SU-DHL-6 (cell line): ENCODE measurements at regions not wholly inside any gene's neighbourhood (a gene's known extent, or its start where the extent isn't known, plus 50 kb on each side); places are given as distances from the start of the nearest gene placed in this dataset.

Experiments used
- H2AFZ ChIP-seq: fragments of 200-600 bp; sonication (generic); 2 replicates; pipeline ENCODE4 v1.6.1; 2014; ENCODE audit warnings: low read depth, mild to moderate bottlenecking, moderate library complexity, mixed read lengths, antibody characterized with exemption, low read length; ENCODE audit not compliant: severe bottlenecking
- H3F3A ChIP-seq: fragments of 200-600 bp; shearing (Covaris generic); 2 replicates; pipeline ENCODE4 v1.6.0; 2016; ENCODE audit warnings: antibody characterized with exemption, mild to moderate bottlenecking; ENCODE audit not compliant: insufficient read depth
- H3K27ac ChIP-seq: fragments of 200-600 bp; sonication (generic); 2 replicates; pipeline ENCODE4 v1.5.1; 2016; ENCODE audit warnings: low read depth, mild to moderate bottlenecking, low read length, moderate library complexity, mixed read lengths
- H3K27me3 ChIP-seq: fragments of 200-600 bp; sonication (generic), shearing (Covaris generic); 2 replicates; pipeline ENCODE4 v1.6.0; 2014; ENCODE audit warnings: mild to moderate bottlenecking, low read length
- H3K36me3 ChIP-seq: fragments of 200-600 bp; sonication (generic); 2 replicates; pipeline ENCODE4 v1.6.1; 2014; ENCODE audit warnings: mild to moderate bottlenecking, low read length, mixed read lengths
- H3K4me2 ChIP-seq: fragments of 300-600, 200-600 bp; shearing (Covaris generic), sonication (generic); 2 replicates; pipeline ENCODE4 v1.6.0; 2014; ENCODE audit warnings: low read length, low read depth, mild to moderate bottlenecking; ENCODE audit not compliant: poor library complexity, severe bottlenecking
- H3K4me3 ChIP-seq: fragments of 200-600 bp; sonication (generic); 2 replicates; pipeline ENCODE4 v1.5.1; 2014; ENCODE audit warnings: antibody characterized with exemption, low read length, mild to moderate bottlenecking, mixed read lengths; ENCODE audit not compliant: insufficient read depth, poor library complexity, severe bottlenecking
- H3K79me2 ChIP-seq: fragments of 200-600 bp; sonication (generic); 2 replicates; pipeline ENCODE4 v1.6.1; 2014; ENCODE audit warnings: mild to moderate bottlenecking, low read length, moderate library complexity; ENCODE audit not compliant: insufficient read depth
- H3K9ac ChIP-seq: fragments of 200-600 bp; sonication (generic); 2 replicates; pipeline ENCODE4 v1.7.0; 2014; ENCODE audit warnings: mild to moderate bottlenecking, low read length
- H3K9me2 ChIP-seq: fragments of 200-600 bp; sonication (generic); replicated peaks from 2 replicates; pipeline ENCODE4 v1.6.1; 2014; ENCODE audit warnings: low read length; ENCODE audit not compliant: insufficient read depth
- H3K9me3 ChIP-seq: fragments of 200-600 bp; sonication (generic); 2 replicates; pipeline ENCODE4 v1.6.1; 2014; ENCODE audit warnings: low read length, mixed read lengths; ENCODE audit not compliant: insufficient read depth
- H4K20me1 ChIP-seq: fragments of 200-600 bp; sonication (generic); 2 replicates; pipeline ENCODE4 v1.6.1; 2014; ENCODE audit warnings: low read depth, mild to moderate bottlenecking, antibody characterized with exemption, low read length, moderate library complexity, mixed read lengths
- CTCF ChIP-seq: fragments of 200-600 bp; sonication (generic); IDR thresholded peaks from one replicate; pipeline ENCODE4 v1.5.1; 2017; ENCODE audit warnings: antibody characterized with exemption, mild to moderate bottlenecking, low read length, moderate library complexity; ENCODE audit not compliant: insufficient read depth, poor library complexity, severe bottlenecking
- EZH2phosphoT487 ChIP-seq: fragments of 200-600 bp; sonication (generic), shearing (Covaris generic); conservative IDR thresholded peaks from 2 replicates; pipeline ENCODE4 v1.6.1; 2018; ENCODE audit warnings: mild to moderate bottlenecking, antibody characterized with exemption, low read length, moderate library complexity, mixed read lengths

GRCh38 chr5:130714200-130714599 is 450.9 kb downstream of the HINT1 start:
- no peaks in the 10 kb centered on the region for H3K27me3 ChIP-seq
- no peak overlapping the region for H3K4me2 ChIP-seq
- no peaks in the 10 kb centered on the region for H3K9me3 ChIP-seq
- no peak overlapping the region for H2AFZ ChIP-seq
- no peak overlapping the region for H3K4me3 ChIP-seq
- H3K9me2 ChIP-seq: no peaks in the 10 kb centered on the region
- TF ChIP-seq EZH2phosphoT487 (no peak), CTCF (no peak)
- H3K79me2 ChIP-seq: no peaks in the 10 kb centered on the region
- H4K20me1 ChIP-seq: no peaks in the 10 kb centered on the region
- no peak overlapping the region for H3K27ac ChIP-seq
- H3F3A ChIP-seq: no peaks in the 10 kb centered on the region
- H3K36me3 ChIP-seq: no peaks in the 10 kb centered on the region
- H3K9ac ChIP-seq: no peak overlapping the region

GRCh38 chr5:130712324-130712723 is 452.7 kb downstream of the HINT1 start:
- Histone ChIP-seq H3K4me2 (no peak overlapping the region), H2AFZ (no peak overlapping the region), H3K4me3 (no peak overlapping the region), H3K9ac (no peak overlapping the region), H3K27ac (no peak overlapping the region), H3K36me3 (no peaks in the 10 kb centered on the region), H3K79me2 (no peaks in the 10 kb centered on the region), H3K9me2 (no peaks in the 10 kb centered on the region), H3F3A (no peaks in the 10 kb centered on the region), H3K27me3 (no peaks in the 10 kb centered on the region), H4K20me1 (no peaks in the 10 kb centered on the region), H3K9me3 (no peaks in the 10 kb centered on the region)
- TF ChIP-seq EZH2phosphoT487 (no peak), CTCF (no peak)

- H3K4me2 ChIP-seq: no peak overlapping the region
- no peaks in the 10 kb centered on the region for H3K36me3 ChIP-seq
- no peaks in the 10 kb centered on the region for H3K27me3 ChIP-seq
- TF ChIP-seq EZH2phosphoT487: no peak
- TF ChIP-seq CTCF: no peak
- no peak overlapping the region for H3K9ac ChIP-seq
- H2AFZ ChIP-seq: no peak overlapping the region
- H3K79me2 ChIP-seq: no peaks in the 10 kb centered on the region
- no peaks in the 10 kb centered on the region for H3K9me3 ChIP-seq
- H3K9me2 ChIP-seq: no peaks in the 10 kb centered on the region
- H4K20me1 ChIP-seq: no peaks in the 10 kb centered on the region
- H3K4me3 ChIP-seq: no peak overlapping the region
- no peak overlapping the region for H3K27ac ChIP-seq
- no peaks in the 10 kb centered on the region for H3F3A ChIP-seq
These were observed 454.5 kb downstream of the HINT1 start for GRCh38 chr5:130710596-130710995.
